DND-41 (cell line): ENCODE measurements at regions not wholly inside any gene's neighbourhood (a gene's known extent, or its start where the extent isn't known, plus 50 kb on each side); places are given as distances from the start of the nearest gene placed in this dataset.

ENCODE experiments used
- EZH2 ChIP-seq: IDR thresholded peaks from 3 replicates; pipeline ENCODE4 v1.6.1; 2012; ENCODE audit warnings: borderline replicate concordance, low read depth, mild to moderate bottlenecking, moderate library complexity, low read length, inconsistent platforms; ENCODE audit not compliant: severe bottlenecking
- TF ChIP-seq, protein P1 (sequence below): IDR thresholded peaks from 2 replicates; pipeline ENCODE4 v1.5.1; 2012; ENCODE audit warnings: borderline replicate concordance, low read length, moderate library complexity, mild to moderate bottlenecking; ENCODE audit not compliant: poor library complexity, severe bottlenecking; ENCODE audit errors: extremely low read depth

DNA sequence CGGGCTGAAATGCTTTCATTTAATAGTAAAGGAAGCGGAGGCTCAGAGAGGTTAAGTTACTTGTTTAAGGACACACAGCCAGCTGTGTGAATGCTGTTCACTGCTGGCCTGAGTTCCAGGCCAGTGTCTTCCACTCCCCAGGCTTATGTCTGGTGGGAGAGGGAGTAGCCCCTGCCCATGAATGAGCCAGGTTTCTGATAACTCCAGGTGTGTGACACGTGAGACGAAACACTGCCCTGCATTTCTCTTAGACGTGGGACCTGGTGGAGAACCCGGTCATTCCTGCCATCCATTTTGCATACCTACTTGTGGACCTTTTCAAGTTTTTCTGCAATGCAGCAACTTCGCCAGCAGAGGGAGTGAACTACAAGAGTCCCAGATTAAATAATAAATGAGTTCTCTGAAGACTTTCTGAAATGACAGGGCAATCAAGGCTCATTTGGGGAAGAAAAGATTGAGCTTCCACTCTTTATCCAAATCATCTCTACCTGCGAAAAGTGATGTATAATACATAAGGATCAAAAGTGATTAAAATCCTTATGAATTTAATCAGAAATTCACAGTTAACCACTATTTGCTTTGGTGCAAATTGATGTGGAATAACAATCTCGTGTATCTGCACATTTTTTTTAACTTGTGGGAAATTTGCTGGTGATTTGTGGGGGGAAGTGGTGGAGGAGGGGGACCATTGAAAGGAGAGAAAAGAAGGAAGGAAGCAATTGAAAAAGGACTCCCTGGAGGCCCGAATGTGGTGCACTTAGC lies 79.4 kb upstream of the ASB18 start:
- no peak for TF ChIP-seq EZH2
- TF ChIP-seq, protein P1, sequence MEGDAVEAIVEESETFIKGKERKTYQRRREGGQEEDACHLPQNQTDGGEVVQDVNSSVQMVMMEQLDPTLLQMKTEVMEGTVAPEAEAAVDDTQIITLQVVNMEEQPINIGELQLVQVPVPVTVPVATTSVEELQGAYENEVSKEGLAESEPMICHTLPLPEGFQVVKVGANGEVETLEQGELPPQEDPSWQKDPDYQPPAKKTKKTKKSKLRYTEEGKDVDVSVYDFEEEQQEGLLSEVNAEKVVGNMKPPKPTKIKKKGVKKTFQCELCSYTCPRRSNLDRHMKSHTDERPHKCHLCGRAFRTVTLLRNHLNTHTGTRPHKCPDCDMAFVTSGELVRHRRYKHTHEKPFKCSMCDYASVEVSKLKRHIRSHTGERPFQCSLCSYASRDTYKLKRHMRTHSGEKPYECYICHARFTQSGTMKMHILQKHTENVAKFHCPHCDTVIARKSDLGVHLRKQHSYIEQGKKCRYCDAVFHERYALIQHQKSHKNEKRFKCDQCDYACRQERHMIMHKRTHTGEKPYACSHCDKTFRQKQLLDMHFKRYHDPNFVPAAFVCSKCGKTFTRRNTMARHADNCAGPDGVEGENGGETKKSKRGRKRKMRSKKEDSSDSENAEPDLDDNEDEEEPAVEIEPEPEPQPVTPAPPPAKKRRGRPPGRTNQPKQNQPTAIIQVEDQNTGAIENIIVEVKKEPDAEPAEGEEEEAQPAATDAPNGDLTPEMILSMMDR = peak; percentile 88
